ENCODE measurements at regions not wholly inside any gene's neighbourhood (a gene's known extent, or its start where the extent isn't known, plus 50 kb on each side); places are given as distances from the start of the nearest gene placed in this dataset.

DNA sequence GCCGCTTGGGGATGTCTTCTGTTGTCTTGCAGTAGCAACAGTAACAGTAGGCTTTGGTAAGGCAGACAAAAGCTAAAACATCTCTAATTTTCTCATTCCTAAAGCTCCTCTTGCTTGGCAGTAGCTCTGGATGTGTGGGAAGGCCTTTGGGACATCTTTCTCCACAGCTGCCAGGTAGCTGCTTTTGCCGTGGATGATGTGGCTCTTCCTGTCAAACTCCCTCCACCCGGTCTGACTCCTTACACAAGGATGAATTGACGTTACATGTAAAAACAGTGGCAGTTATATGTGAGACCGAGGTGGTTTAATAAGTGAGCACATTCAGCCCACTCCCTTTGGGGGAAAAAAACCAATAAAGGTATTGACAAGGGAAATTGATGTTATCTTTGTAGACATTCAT lies 309.1 kb downstream of the TUSC7 start:
- no peak for TF ChIP-seq EZH2 (IDR thresholded peaks at IDR 0.05; ENCODE audit: insufficient read depth, poor library complexity, severe bottlenecking)
- TF ChIP-seq EZH2phosphoT487 (IDR thresholded peaks at IDR 0.05; ENCODE audit: insufficient read depth, low read depth): no peak

All from GM23248 (cell line).